OCI-LY3 (cell line): ENCODE measurements at regions not wholly inside any gene's neighbourhood (a gene's known extent, or its start where the extent isn't known, plus 50 kb on each side); places are given as distances from the start of the nearest gene placed in this dataset.
A peak's percentile ranks its signal among the peaks of the same experiment; 100 is the strongest.

Experiments used
- H2AFZ ChIP-seq: fragments of 200-600, 300-600 bp; shearing (Covaris generic); 2 replicates; pipeline ENCODE4 v1.6.0; 2014; ENCODE audit warnings: antibody characterized with exemption, low read depth, low read length
- H3K27ac ChIP-seq: fragments of 200-600, 300-600 bp; sonication (generic); 2 replicates; pipeline ENCODE4 v1.5.1; 2014; ENCODE audit warnings: mild to moderate bottlenecking, low read length, moderate library complexity, mixed read lengths
- H3K27me3 ChIP-seq: fragments of 200-600, 300-600 bp; sonication (generic); 2 replicates; pipeline ENCODE4 v1.6.1; 2014; ENCODE audit warnings: low read depth, low read length, mixed read lengths
- H3K36me3 ChIP-seq: fragments of 200-600, 300-600 bp; sonication (generic); replicated peaks from 2 replicates; pipeline ENCODE3; 2014; ENCODE audit warnings: low read depth, low read length, mixed read lengths
- H3K4me1 ChIP-seq: fragments of 300-600, 200-600 bp; sonication (generic); 2 replicates; pipeline ENCODE4 v1.6.1; 2014; ENCODE audit warnings: low read length, mixed read lengths
- H3K4me2 ChIP-seq: fragments of 200-600, 300-600 bp; sonication (generic); 2 replicates; pipeline ENCODE4 v1.6.1; 2014; ENCODE audit warnings: low read length, mixed read lengths
- H3K4me3 ChIP-seq: fragments of 300-600, 200-600 bp; sonication (generic); 2 replicates; pipeline ENCODE4 v1.5.1; 2014; ENCODE audit warnings: antibody characterized with exemption, mild to moderate bottlenecking, low read length, moderate library complexity
- H3K79me2 ChIP-seq: fragments of 300-600, 200-600 bp; shearing (Covaris generic); 2 replicates; pipeline ENCODE4 v1.6.1; 2014; ENCODE audit warnings: mild to moderate bottlenecking, low read length, mixed read lengths
- H3K9ac ChIP-seq: fragments of 300-600, 200-600 bp; shearing (Covaris generic); 2 replicates; pipeline ENCODE4 v1.6.0; 2014; ENCODE audit warnings: mild to moderate bottlenecking, low read length, moderate library complexity
- H3K9me3 ChIP-seq: fragments of 200-600, 300-600 bp; shearing (Covaris generic); 2 replicates; pipeline ENCODE4 v1.6.1; 2014; ENCODE audit warnings: low read length, mixed read lengths; ENCODE audit not compliant: insufficient read depth
- H4K20me1 ChIP-seq: fragments of 200-600, 300-600 bp; sonication (generic); 2 replicates; pipeline ENCODE4 v1.6.1; 2016; ENCODE audit warnings: low read length, mixed read lengths; ENCODE audit not compliant: insufficient read depth
- EZH2phosphoT487 ChIP-seq: fragments of 200-600 bp; shearing (Covaris generic); IDR thresholded peaks from 2 replicates; pipeline ENCODE4 v1.6.1; 2018; ENCODE audit warnings: antibody characterized with exemption, mixed run types, low read depth
- TF ChIP-seq, protein P1 (sequence below): fragments of 200-600, 300-600 bp; sonication (generic); IDR thresholded peaks from 2 replicates; pipeline ENCODE4 v1.5.1; 2014; ENCODE audit warnings: antibody characterized with exemption, low read length, low read depth

DNA sequence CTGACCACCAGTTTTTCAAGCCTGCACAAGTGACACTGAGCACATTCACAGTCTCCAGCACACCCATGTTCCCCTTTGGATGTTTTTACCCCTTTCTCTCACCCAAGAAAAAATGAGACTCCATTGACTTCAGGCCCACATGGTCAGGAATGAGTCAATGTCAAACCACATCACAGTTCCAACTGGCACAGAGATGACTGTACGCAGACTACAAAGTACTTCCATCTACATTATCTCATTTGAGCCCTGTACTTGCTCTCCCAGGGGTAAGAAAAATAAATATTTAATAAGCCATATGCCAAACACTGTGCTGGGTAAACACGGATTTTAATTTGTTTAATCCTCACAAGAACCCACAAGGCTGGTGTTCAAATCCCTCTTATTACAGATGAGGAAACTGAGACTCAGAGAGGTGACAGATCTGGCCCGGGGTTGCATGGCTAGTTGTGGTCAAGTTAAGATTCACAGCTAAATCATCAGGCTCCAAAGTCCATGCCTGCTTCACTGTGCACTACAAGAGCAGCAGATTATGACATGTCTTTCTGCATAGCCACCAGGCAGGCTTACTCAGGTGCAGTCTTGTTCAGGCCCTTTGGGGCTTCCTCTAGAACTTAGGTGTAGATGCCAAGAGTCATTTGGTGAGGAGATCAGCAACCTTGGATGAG lies 106.1 kb downstream of the TXNL1 start:
- H3K9me3 ChIP-seq: no peaks in the 10 kb centered on the region
- H3K27ac ChIP-seq: no peak overlapping the region
- TF ChIP-seq EZH2phosphoT487: no peak
- TF ChIP-seq, protein P1, sequence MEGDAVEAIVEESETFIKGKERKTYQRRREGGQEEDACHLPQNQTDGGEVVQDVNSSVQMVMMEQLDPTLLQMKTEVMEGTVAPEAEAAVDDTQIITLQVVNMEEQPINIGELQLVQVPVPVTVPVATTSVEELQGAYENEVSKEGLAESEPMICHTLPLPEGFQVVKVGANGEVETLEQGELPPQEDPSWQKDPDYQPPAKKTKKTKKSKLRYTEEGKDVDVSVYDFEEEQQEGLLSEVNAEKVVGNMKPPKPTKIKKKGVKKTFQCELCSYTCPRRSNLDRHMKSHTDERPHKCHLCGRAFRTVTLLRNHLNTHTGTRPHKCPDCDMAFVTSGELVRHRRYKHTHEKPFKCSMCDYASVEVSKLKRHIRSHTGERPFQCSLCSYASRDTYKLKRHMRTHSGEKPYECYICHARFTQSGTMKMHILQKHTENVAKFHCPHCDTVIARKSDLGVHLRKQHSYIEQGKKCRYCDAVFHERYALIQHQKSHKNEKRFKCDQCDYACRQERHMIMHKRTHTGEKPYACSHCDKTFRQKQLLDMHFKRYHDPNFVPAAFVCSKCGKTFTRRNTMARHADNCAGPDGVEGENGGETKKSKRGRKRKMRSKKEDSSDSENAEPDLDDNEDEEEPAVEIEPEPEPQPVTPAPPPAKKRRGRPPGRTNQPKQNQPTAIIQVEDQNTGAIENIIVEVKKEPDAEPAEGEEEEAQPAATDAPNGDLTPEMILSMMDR: no peak
- H3K9ac ChIP-seq: no peak overlapping the region
- H4K20me1 ChIP-seq: no peaks in the 10 kb centered on the region
- peaks cover 26% of the 10 kb centered on the region for H3K27me3 ChIP-seq
- H3K4me2 ChIP-seq: peak overlapping the region; percentile 48
- H3K79me2 ChIP-seq: no peaks in the 10 kb centered on the region
- H3K4me1 ChIP-seq: peaks cover 13% of the 10 kb centered on the region
- no peak overlapping the region for H2AFZ ChIP-seq
- no peaks in the 10 kb centered on the region for H3K36me3 ChIP-seq
- peak overlapping the region; percentile 21; the same call in 1 of the 2 replicates for H3K4me3 ChIP-seq

DNA sequence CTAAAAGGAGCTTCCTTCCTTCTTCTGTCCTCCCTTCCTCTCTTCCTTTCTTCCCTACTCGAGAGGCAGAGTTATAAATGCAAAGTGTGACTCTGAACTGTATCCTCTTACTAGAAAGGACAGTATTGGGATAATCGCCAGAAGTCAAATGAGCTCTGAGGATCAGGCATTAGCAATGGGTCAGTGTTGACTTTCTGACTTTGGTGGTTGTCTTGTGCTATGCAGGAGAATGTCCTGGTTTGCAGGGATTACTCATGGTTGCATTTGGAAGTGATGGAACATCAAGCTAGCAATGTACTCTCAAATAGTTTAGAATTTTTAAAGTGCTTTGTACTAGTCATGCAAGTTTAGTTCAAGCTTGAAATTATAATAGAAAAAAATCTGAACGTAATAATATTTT lies 115.6 kb downstream of the TXNL1 start:
- H3K9ac ChIP-seq: no peak overlapping the region
- no peaks in the 10 kb centered on the region for H4K20me1 ChIP-seq
- TF ChIP-seq EZH2phosphoT487: no peak
- TF ChIP-seq, protein P1: no peak
- H2AFZ ChIP-seq: no peak overlapping the region
- H3K27ac ChIP-seq: no peak overlapping the region
- H3K79me2 ChIP-seq: no peaks in the 10 kb centered on the region
- H3K4me1 ChIP-seq: no peaks in the 10 kb centered on the region
- H3K4me2 ChIP-seq: no peak overlapping the region
- no peaks in the 10 kb centered on the region for H3K9me3 ChIP-seq
- H3K27me3 ChIP-seq: peaks cover 3% of the 10 kb centered on the region; the same call in 1 of the 2 replicates
- H3K4me3 ChIP-seq: no peak overlapping the region
- H3K36me3 ChIP-seq: no peaks in the 10 kb centered on the region

DNA sequence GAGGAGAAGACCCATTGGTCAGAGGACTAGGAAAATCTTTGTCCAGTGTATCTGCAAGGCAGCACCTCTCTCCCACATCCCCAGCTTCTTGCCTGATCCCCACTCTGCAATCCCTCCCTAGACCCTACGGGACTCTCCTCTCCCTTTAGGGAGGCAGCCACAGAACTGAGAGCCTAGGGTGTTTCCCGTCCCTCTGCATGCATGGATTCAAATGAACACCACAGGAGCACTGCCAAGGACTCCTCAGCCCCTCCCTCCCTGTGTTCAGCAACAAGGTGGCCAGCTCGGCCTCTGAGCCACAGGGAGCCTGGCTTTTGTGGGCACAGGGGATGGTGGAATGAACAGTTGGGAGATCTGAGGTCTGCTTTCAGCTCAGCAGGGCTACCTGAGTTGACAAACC lies 117.1 kb downstream of the TXNL1 start:
- Histone ChIP-seq H3K79me2 (no peaks in the 10 kb centered on the region), H3K4me3 (no peak overlapping the region), H2AFZ (no peak overlapping the region), H3K36me3 (no peaks in the 10 kb centered on the region), H3K4me2 (no peak overlapping the region), H4K20me1 (no peaks in the 10 kb centered on the region), H3K4me1 (no peaks in the 10 kb centered on the region), H3K9me3 (no peaks in the 10 kb centered on the region), H3K27me3 (peaks cover 3% of the 10 kb centered on the region; the same call in 1 of the 2 replicates), H3K27ac (no peak overlapping the region), H3K9ac (no peak overlapping the region)
- TF ChIP-seq EZH2phosphoT487: no peak
- TF ChIP-seq, protein P1: no peak

DNA sequence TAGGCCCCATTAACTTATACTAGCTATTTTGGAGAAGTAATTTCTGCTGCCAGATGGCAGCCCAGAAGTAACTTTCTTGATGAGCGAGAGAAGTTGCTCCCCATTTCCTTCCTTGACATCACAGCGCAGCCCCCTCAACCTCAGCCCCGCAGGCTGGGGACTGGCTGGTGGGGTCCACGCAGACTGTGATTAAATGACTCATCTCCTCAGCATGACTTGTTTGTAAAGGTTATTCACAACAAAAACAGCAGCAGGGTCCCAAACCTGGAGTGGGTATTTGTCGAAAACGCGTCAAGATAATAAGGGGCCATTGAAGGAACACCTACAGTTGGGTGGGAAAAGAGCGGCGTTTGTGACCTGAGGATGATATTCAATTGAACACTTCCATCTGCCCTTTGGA lies 120.6 kb downstream of the TXNL1 start:
- Histone ChIP-seq H3K4me1 (no peaks in the 10 kb centered on the region), H3K27ac (no peak overlapping the region), H3K27me3 (peaks cover 16% of the 10 kb centered on the region), H3K79me2 (no peaks in the 10 kb centered on the region), H2AFZ (no peak overlapping the region), H3K4me3 (no peak overlapping the region), H4K20me1 (no peaks in the 10 kb centered on the region), H3K4me2 (no peak overlapping the region), H3K9ac (no peak overlapping the region), H3K36me3 (no peaks in the 10 kb centered on the region), H3K9me3 (no peaks in the 10 kb centered on the region)
- no peak for TF ChIP-seq EZH2phosphoT487
- TF ChIP-seq, protein P1: no peak
